WTC11 (cell line): ENCODE measurements at regions not wholly inside any gene's neighbourhood (a gene's known extent, or its start where the extent isn't known, plus 50 kb on each side); places are given as distances from the start of the nearest gene placed in this dataset.

Experiments
- ATAC-seq: fragments of 200-7000 bp; cut with Tn5 transposase; 2 replicates; pipeline ENCODE4 v1.10.0; 2021; ENCODE audit warnings: mild to moderate bottlenecking, moderate library complexity
- CTCF ChIA-PET: fragments of 300-600 bp; sonication (Branson Sonifier 250); formaldehyde crosslinking; loops from one replicate; lab custom pipeline; 2021; ENCODE audit warnings: antibody characterized with exemption; lab: Charles Lee
- POLR2A ChIA-PET: fragments of 350-600 bp; sonication (Branson Sonifier 250); formaldehyde crosslinking; loops from one replicate; lab custom pipeline; 2021; ENCODE audit warnings: antibody characterized with exemption; lab: Charles Lee
- DNase-seq: peaks from one replicate; pipeline ENCODE4 v3.0.0; 2021; ENCODE audit warnings: low spot score
- H3K27ac Mint-ChIP-seq: 2 replicates; pipeline ENCODE4 v1.8.0; 2021; ENCODE audit warnings: mixed read lengths
- H3K27me3 Mint-ChIP-seq: 2 replicates; pipeline ENCODE4 v1.8.0; 2021; ENCODE audit warnings: low read depth, mild to moderate bottlenecking, moderate library complexity, mixed read lengths
- H3K36me3 Mint-ChIP-seq: 2 replicates; pipeline ENCODE4 v1.8.0; 2021; ENCODE audit warnings: mixed read lengths
- H3K4me1 Mint-ChIP-seq: 2 replicates; pipeline ENCODE4 v1.8.0; 2022; ENCODE audit warnings: mixed read lengths
- H3K4me3 Mint-ChIP-seq: 2 replicates; pipeline ENCODE4 v1.8.0; 2021; ENCODE audit warnings: mild to moderate bottlenecking, moderate library complexity, mixed read lengths
- H3K9me3 Mint-ChIP-seq: 2 replicates; pipeline ENCODE4 v1.8.0; 2021; ENCODE audit warnings: mixed read lengths
- E2F1 ChIP-seq: sonication (generic); formaldehyde crosslinking; IDR thresholded peaks from 2 replicates; pipeline ENCODE4 v1.8.0; 2022; ENCODE audit warnings: mild to moderate bottlenecking, missing genetic modification reagents
- ERG ChIP-seq: fragments of 250-450 bp; sonication (Bioruptor Pico); IDR thresholded peaks from 2 replicates; pipeline ENCODE4 v1.8.0; 2021; ENCODE audit warnings: mild to moderate bottlenecking
- JAZF1 ChIP-seq: fragments of 250-450 bp; sonication (Bioruptor Pico); IDR thresholded peaks from 2 replicates; pipeline ENCODE4 v1.9.0; 2021; ENCODE audit warnings: moderate library complexity, mild to moderate bottlenecking, inconsistent platforms
- MAX ChIP-seq: sonication (generic); formaldehyde crosslinking; IDR thresholded peaks from 2 replicates; pipeline ENCODE4 v1.8.0; 2022; ENCODE audit warnings: mild to moderate bottlenecking, missing genetic modification reagents
- NFATC4 ChIP-seq: fragments of 250-450 bp; sonication (Bioruptor Pico); IDR thresholded peaks from 2 replicates; pipeline ENCODE4 v1.9.0; 2021; ENCODE audit warnings: mild to moderate bottlenecking
- OVOL2 ChIP-seq: fragments of 250-450 bp; sonication (Bioruptor Pico); IDR thresholded peaks from 2 replicates; pipeline ENCODE4 v1.9.0; 2021; ENCODE audit warnings: mild to moderate bottlenecking, borderline replicate concordance
- RELA ChIP-seq: sonication (generic); formaldehyde crosslinking; IDR thresholded peaks from 2 replicates; pipeline ENCODE4 v1.8.1; 2022; ENCODE audit warnings: missing genetic modification reagents, mild to moderate bottlenecking, borderline replicate concordance
- SMAD3 ChIP-seq: sonication (generic); formaldehyde crosslinking; IDR thresholded peaks from 2 replicates; pipeline ENCODE4 v1.8.0; 2022; ENCODE audit warnings: missing genetic modification reagents, mild to moderate bottlenecking, borderline replicate concordance
- SOX15 ChIP-seq: fragments of 250-450 bp; sonication (Bioruptor Pico); IDR thresholded peaks from 2 replicates; pipeline ENCODE4 v1.9.0; 2021; ENCODE audit warnings: mild to moderate bottlenecking
- ZNF138 ChIP-seq: sonication (generic); formaldehyde crosslinking; conservative IDR thresholded peaks from 2 replicates; pipeline ENCODE4 v1.8.1; 2022; ENCODE audit warnings: mild to moderate bottlenecking, moderate library complexity, missing genetic modification reagents
- TF ChIP-seq, protein P1 (sequence below): fragments of 250-450 bp; sonication (Bioruptor Pico); IDR thresholded peaks from 2 replicates; pipeline ENCODE4 v1.9.0; 2021; ENCODE audit warnings: mild to moderate bottlenecking
- TF ChIP-seq, protein P2 (sequence below): fragments of 250-450 bp; sonication (Bioruptor Pico); conservative IDR thresholded peaks from 2 replicates; pipeline ENCODE4 v1.9.0; 2021; ENCODE audit warnings: mild to moderate bottlenecking
- TF ChIP-seq, protein P3 (sequence below): sonication (generic); formaldehyde crosslinking; conservative IDR thresholded peaks from 2 replicates; pipeline ENCODE4 v1.8.1; 2022; ENCODE audit warnings: mild to moderate bottlenecking, missing genetic modification reagents

DNA sequence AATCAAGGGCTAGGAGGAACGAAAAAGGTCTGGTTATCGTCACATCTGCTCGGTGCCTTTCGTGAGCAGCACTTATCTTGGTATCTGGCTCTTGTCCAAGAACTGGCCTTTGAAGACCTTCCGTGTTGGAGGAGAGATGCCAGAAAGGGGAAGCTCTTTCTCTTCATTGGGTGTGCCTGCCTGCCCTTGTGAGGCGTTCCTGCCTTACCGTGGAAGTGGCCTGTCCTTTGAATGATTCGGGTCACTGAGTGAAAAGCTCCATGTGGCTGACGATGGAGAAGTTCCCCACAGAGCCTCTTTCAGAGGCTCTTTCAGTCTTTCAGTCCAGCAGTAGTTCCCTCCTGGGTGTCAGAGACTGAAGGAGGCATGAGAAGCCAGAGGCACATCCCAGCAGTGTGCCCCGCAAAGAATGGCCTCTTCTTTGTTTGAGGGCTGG, 121.5 kb upstream of the SLC10A2 start:
- Mint-ChIP-seq H3K9me3 (no peaks in the 10 kb centered on the region), H3K27ac (no peak overlapping the region), H3K4me1 (peaks cover 17% of the 10 kb centered on the region), H3K27me3 (no peaks in the 10 kb centered on the region), H3K36me3 (no peaks in the 10 kb centered on the region), H3K4me3 (no peak overlapping the region)
- CTCF ChIA-PET = no interaction called here
- no peak for DNase-seq
- POLR2A ChIA-PET = no interaction called here
- no peak; the same call in 1 of the 2 replicates for ATAC-seq
- TF ChIP-seq JAZF1 (CRISPR knock-in tag) (no peak), SMAD3 (CRISPR knock-in tag) (no peak), RELA (CRISPR knock-in tag) (no peak), ERG (CRISPR knock-in tag) (no peak), SOX15 (no peak), NFATC4 (CRISPR knock-in tag) (no peak)
- TF ChIP-seq, protein P1, sequence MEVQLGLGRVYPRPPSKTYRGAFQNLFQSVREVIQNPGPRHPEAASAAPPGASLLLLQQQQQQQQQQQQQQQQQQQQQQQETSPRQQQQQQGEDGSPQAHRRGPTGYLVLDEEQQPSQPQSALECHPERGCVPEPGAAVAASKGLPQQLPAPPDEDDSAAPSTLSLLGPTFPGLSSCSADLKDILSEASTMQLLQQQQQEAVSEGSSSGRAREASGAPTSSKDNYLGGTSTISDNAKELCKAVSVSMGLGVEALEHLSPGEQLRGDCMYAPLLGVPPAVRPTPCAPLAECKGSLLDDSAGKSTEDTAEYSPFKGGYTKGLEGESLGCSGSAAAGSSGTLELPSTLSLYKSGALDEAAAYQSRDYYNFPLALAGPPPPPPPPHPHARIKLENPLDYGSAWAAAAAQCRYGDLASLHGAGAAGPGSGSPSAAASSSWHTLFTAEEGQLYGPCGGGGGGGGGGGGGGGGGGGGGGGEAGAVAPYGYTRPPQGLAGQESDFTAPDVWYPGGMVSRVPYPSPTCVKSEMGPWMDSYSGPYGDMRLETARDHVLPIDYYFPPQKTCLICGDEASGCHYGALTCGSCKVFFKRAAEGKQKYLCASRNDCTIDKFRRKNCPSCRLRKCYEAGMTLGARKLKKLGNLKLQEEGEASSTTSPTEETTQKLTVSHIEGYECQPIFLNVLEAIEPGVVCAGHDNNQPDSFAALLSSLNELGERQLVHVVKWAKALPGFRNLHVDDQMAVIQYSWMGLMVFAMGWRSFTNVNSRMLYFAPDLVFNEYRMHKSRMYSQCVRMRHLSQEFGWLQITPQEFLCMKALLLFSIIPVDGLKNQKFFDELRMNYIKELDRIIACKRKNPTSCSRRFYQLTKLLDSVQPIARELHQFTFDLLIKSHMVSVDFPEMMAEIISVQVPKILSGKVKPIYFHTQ (CRISPR knock-in tag) = no peak
- TF ChIP-seq, protein P2, sequence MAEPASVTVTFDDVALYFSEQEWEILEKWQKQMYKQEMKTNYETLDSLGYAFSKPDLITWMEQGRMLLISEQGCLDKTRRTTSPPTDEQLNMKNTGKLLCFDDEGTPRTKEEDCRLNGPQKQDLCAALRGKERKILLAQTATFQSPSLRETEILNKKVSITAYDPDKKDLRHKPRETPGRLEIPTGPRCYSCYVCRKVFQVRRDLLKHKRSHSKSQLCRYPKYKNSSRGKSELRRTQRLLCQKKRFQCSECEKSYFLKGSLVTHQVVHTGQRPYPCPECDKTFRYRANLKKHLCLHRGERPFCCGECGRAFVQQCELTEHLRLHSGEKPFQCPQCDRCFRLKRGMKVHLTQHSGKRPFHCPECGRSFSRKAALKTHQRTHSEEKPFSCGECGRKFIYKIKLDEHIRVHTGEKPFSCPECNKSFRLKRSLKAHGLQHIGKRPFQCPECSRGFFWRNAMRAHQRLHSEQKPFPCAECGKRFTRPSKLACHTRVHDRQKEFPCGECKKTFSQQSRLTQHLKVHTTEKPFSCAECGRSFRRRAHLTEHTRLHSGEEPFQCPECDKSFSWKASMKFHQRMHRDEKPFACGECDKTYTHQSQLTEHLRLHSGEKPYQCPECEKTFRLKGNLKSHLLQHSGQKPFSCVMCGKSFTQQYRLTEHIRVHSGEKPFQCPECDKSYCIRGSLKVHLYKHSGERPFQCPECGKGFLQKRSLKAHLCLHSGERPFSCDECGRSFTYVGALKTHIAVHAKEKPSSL (CRISPR knock-in tag) = no peak
- TF ChIP-seq, protein P3, sequence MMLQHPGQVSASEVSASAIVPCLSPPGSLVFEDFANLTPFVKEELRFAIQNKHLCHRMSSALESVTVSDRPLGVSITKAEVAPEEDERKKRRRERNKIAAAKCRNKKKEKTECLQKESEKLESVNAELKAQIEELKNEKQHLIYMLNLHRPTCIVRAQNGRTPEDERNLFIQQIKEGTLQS = no peak

- no peak for ATAC-seq
- Mint-ChIP-seq H3K27me3 (no peaks in the 10 kb centered on the region), H3K4me1 (peaks cover 15% of the 10 kb centered on the region), H3K4me3 (no peak overlapping the region), H3K9me3 (no peaks in the 10 kb centered on the region), H3K36me3 (no peaks in the 10 kb centered on the region), H3K27ac (no peak overlapping the region)
- ChIA-PET CTCF (no interaction called here), POLR2A (no interaction called here)
- DNase-seq = no peak
- TF ChIP-seq OVOL2 (CRISPR knock-in tag) = no peak
- no peak for TF ChIP-seq ZNF138 (CRISPR knock-in tag)
- TF ChIP-seq MAX = no peak
- no peak for TF ChIP-seq E2F1 (CRISPR knock-in tag)
These were observed 118.2 kb upstream of the SLC10A2 start for GRCh38 chr13:103184413-103184812.
